Retina (tissue), 1 donor: ENCODE measurements at regions not wholly inside any gene's neighbourhood (a gene's known extent, or its start where the extent isn't known, plus 50 kb on each side); places are given as distances from the start of the nearest gene placed in this dataset.

Experiments
- DNase-seq: peaks from one replicate; pipeline ENCODE4 v3.0.0-alpha.2; 2016

GRCh38 chr3:130263708-130264107 lies 81.8 kb upstream of the COL6A5 start:
- no peak for DNase-seq

- DNase-seq, result no peak
These were observed 78.7 kb upstream of the COL6A5 start for GRCh38 chr3:130266817-130267216.

DNA sequence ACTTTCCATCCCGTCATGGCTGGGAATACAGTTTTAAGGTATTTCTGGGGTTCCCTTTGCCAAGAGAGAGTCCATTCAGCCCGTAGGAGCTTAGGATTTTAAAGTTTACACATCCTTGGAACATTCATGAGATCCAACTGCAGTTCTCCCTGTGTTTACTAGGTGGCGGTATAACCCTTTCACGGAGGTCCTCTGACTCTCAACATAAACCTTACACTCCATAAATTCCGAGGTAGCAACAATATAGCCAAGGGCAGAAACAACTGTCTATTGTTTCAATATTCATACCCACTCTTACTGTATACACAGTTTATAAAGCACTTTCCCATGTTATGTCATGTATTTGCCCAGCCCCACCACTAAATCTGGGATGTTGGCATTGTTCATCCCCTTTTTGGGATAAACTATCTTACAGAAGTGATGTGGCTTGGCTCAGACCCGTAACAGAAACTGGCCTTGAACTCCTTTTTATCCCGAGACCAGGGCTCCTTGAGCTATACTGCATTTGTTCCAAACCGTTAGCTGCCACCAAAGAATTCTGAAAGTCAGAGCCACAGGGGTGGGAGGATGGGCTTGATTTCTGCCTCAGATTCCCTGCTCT lies 69.2 kb upstream of the COL6A5 start:
- DNase-seq, result peak; percentile 61

DNA sequence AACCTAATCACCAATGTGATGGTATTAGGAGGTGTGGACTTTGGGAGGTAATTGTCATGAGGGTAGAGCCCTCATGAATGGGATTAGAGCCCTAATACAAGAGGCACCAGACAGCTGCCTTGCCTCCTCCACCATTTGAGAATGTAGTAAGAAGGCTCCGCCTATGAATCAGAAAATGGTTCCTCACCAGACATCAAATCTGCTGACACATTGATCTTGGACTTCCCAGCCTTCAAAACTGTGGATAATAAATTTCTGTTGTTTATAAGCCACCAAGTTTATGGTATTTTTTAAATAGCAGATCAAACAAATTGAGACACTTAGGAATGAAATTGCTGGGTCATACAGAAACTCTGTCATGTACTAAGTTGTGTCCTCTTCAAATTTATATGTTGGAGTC lies 56.8 kb upstream of the COL6A5 start:
- no peak for DNase-seq

DNA sequence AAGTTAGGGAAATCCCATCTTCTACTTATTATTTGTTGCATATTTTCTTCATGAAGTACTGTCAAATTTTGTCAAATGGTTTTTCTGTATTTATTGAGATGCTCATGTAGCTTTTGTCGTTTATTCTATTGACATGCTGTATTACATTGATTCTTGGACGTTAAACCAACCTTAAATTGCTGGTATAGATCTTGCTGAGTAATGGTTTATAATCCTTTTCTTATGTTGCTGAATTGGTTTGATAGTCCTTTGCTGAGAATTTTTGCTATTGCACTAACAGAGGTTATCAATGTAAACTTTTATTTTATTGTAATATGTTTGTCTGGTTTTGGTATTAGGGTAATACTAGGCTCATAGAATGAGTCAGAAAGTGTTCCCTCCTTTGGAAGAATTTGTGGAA lies 54.3 kb upstream of the COL6A5 start:
- no peak for DNase-seq

DNA sequence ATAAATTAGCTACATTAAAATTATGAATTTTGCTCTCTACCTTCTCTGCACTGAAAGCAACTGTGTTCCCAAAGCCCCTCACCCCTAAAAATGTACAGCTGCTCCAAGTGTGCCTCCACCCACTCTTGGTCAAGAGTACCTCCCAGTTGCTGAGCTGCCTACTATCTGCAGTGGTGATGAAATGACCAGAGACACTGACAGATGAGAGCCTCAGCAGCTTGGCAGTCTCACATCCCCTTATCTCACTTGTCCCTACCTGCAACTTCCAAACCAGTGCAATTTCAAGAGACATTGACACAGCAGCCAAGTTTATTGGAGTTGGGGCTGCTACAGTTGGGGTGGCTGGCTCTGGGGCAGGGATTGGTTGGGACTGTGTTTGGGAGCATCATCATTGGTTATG lies 52.2 kb upstream of the COL6A5 start:
- DNase-seq, result no peak
